ENCODE measurements at regions not wholly inside any gene's neighbourhood (a gene's known extent, or its start where the extent isn't known, plus 50 kb on each side); places are given as distances from the start of the nearest gene placed in this dataset.

DNA sequence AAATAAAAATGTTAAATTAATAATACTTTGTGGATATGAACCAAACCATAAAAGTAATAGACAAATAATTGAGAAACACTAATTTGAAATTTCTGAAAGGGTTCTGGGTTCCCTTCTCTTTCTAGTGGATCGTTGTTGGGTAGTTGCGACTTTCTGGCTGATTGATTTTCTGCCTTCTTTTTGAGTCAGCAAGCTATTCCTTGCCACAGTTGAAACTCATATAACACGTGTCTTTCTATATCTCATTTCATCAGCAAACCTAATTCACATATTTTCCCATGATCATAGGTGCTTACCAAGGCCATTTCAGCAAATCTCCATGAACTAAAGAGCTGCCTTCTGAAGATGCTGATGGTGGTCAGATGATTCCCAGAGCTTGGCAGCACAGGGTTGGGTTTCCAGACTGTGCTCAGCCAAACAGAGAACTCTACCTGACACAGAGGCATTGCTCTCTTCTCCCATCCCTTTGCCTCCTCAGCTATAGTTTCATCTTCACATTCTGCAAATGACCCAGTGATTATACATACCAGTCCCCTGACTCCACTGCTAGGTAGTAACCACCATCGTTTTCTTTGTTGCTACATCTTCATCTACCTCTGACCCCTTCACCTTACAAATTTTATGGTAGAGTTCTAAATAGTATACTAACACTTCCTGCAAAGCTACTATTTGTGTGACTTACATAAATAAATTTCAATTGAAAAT is 383.9 kb upstream of the DPH6 start:
- WGBS, 4 donors = 46 to 79% (median 60%) methylated on average over 4 of the region's 4 CpGs

DNA sequence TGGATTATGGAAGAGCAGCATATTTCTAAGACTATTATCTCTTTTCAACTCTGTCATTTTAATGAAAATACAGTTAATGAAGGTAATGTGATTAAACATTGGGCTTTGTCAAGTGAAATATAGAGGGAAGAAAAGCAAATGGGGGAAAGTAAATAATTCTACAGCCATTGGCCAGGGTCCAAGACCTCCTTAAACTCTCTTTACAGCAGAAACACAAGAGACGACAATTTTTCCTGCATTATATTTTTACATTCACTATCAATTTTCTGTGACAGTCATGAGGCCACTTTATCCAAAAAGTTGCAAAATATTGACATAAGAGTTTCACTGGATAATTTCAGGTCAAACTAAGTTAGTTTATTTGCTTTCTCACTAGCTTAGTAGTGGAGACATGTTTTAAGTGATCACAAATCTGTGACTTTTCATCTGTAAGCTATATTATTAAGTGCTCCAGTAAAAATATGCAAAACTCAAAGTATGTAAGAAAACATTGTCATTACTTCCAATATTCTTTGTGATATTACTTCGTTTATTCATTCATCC is 385.9 kb upstream of the DPH6 start:
- H3K27me3 ChIP-seq = no peaks in the 10 kb centered on the region
- no peaks in the 10 kb centered on the region for H3K4me1 ChIP-seq (replicated peaks in 1 of 2)
- no peaks in the 10 kb centered on the region for H3K9me3 ChIP-seq (replicated peaks in 1 of 3)
- TF ChIP-seq POLR2A (IDR thresholded peaks at IDR 0.05) = no peak
- TF ChIP-seq, protein P1, sequence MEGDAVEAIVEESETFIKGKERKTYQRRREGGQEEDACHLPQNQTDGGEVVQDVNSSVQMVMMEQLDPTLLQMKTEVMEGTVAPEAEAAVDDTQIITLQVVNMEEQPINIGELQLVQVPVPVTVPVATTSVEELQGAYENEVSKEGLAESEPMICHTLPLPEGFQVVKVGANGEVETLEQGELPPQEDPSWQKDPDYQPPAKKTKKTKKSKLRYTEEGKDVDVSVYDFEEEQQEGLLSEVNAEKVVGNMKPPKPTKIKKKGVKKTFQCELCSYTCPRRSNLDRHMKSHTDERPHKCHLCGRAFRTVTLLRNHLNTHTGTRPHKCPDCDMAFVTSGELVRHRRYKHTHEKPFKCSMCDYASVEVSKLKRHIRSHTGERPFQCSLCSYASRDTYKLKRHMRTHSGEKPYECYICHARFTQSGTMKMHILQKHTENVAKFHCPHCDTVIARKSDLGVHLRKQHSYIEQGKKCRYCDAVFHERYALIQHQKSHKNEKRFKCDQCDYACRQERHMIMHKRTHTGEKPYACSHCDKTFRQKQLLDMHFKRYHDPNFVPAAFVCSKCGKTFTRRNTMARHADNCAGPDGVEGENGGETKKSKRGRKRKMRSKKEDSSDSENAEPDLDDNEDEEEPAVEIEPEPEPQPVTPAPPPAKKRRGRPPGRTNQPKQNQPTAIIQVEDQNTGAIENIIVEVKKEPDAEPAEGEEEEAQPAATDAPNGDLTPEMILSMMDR (IDR thresholded peaks at IDR 0.05) = no peak
- H3K36me3 ChIP-seq (replicated peaks in 1 of 2) = no peaks in the 10 kb centered on the region
- 49 to 63% (median 53%) methylated on average over 2 of the region's 2 CpGs for WGBS, 4 donors
- DNase-seq = no peak
- H3K4me3 ChIP-seq = no peak overlapping the region
- H3K27ac ChIP-seq = no peak overlapping the region
- intact Hi-C loops (cut with DNase I) = no loop called here

More for the DNA sequence above, 383.9 kb upstream of the DPH6 start:
- Histone ChIP-seq H3K9me3 (replicated peaks in 1 of 3) (no peaks in the 10 kb centered on the region), H3K4me3 (no peak overlapping the region), H3K27ac (no peak overlapping the region), H3K4me1 (replicated peaks in 1 of 2) (no peaks in the 10 kb centered on the region), H3K27me3 (no peaks in the 10 kb centered on the region), H3K36me3 (replicated peaks in 1 of 2) (no peaks in the 10 kb centered on the region)
- no peak for DNase-seq
- no peak for TF ChIP-seq POLR2A (IDR thresholded peaks at IDR 0.05)
- TF ChIP-seq, protein P1 (IDR thresholded peaks at IDR 0.05) = no peak
- intact Hi-C loops (cut with DNase I) = no loop called here

DNA sequence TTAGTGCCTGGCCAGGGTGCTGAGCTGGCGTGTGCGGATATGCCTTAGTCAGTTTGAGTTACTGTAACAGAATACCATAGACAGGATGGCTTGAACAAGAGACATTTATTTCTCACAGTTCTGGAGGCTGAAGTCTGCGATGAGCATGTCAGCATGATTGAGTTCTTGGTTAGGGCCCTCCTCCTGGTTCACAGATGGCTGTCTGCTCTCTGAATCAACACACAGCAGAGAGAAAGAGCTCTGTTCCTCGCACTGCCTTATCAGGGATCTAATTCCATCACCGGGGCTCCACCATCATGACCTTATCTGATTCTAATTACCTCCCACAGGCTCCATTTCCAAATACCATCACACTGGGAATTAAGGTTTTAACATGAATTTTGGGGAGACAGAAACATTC is 386.6 kb upstream of the DPH6 start:
- 52 to 58% (median 54%) methylated on average over 5 of the region's 5 CpGs for WGBS, 4 donors
- DNase-seq = no peak
- Histone ChIP-seq H3K36me3 (replicated peaks in 1 of 2) (no peaks in the 10 kb centered on the region), H3K4me3 (no peak overlapping the region), H3K27me3 (no peaks in the 10 kb centered on the region), H3K27ac (no peak overlapping the region), H3K4me1 (replicated peaks in 1 of 2) (no peaks in the 10 kb centered on the region), H3K9me3 (replicated peaks in 1 of 3) (no peaks in the 10 kb centered on the region)
- intact Hi-C loops (cut with DNase I) = no loop called here
- TF ChIP-seq, protein P1 (IDR thresholded peaks at IDR 0.05) = no peak
- no peak for TF ChIP-seq POLR2A (IDR thresholded peaks at IDR 0.05)

DNA sequence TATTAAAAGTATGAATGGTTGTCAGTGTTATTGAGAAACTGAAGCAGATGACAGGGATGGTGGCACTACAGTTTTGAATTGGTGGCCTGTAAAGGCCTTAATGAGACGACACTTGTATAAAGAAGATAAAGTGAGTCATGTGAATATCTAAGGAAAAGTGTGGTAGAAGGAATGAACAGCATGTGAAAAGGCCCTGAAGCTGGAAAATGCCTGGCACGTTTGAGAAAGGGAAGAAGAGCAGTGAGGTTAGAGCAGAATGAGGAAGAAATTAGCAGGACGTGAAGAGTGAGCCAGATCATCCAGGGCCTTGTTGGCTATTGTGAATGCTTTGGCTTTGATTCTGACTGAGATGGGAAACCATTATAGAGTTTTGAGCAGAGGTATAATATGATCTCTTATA is 387.6 kb upstream of the DPH6 start:
- Histone ChIP-seq H3K4me1 (replicated peaks in 1 of 2) (no peaks in the 10 kb centered on the region), H3K9me3 (replicated peaks in 1 of 3) (no peaks in the 10 kb centered on the region), H3K27ac (no peak overlapping the region), H3K4me3 (no peak overlapping the region), H3K36me3 (replicated peaks in 1 of 2) (no peaks in the 10 kb centered on the region), H3K27me3 (no peaks in the 10 kb centered on the region)
- TF ChIP-seq, protein P1 (IDR thresholded peaks at IDR 0.05) = no peak
- TF ChIP-seq POLR2A (IDR thresholded peaks at IDR 0.05) = no peak
- 60 to 77% (median 72%) methylated on average over 3 of the region's 3 CpGs for WGBS, 4 donors
- intact Hi-C loops (cut with DNase I) = no loop called here
- DNase-seq = no peak

All from adrenal gland (tissue), 9 donors.